GM12878 (cell line): ENCODE measurements at regions not wholly inside any gene's neighbourhood (a gene's known extent, or its start where the extent isn't known, plus 50 kb on each side); places are given as distances from the start of the nearest gene placed in this dataset.

ENCODE experiments used
- ATAC-seq: fragments of 200-7000 bp; cut with Tn5 transposase; 3 replicates; pipeline ENCODE4 v1.9.1; 2020; ENCODE audit warnings: mild to moderate bottlenecking, moderate library complexity
- BruUV-seq: library from RNA; stranded (reverse); fragments of 400-500 nt; replicated peaks from 2 replicates; lab custom pipeline; 2021; lab: Mats Ljungman, UMichigan
- CTCF ChIA-PET: fragments of 300-600 bp; sonication (Branson Sonifier 250); formaldehyde crosslinking; extraction: SDS; loops from one replicate; lab custom pipeline; 2021; ENCODE audit warnings: inconsistent platforms; lab: Yijun Ruan, JAX
- POLR2A ChIA-PET: fragments of 350-600 bp; formaldehyde crosslinking; extraction: SDS; loops from one replicate; lab custom pipeline; 2021; ENCODE audit warnings: inconsistent platforms; lab: Charles Lee
- RAD21 ChIA-PET: fragments of 300-600 bp; sonication (Branson Sonifier 250); formaldehyde crosslinking; loops from one replicate; lab custom pipeline; 2023; ENCODE audit warnings: antibody characterized with exemption; ENCODE audit not compliant: unreplicated experiment; lab: Charles Lee
- SMC1A ChIA-PET: fragments of 300-600 bp; sonication (Branson Sonifier 250); formaldehyde crosslinking; loops from one replicate; lab custom pipeline; 2023; ENCODE audit not compliant: unreplicated experiment, uncharacterized antibody; lab: Charles Lee
- DNase-seq: peaks from one replicate; pipeline ENCODE4 v3.0.0-alpha.2; 2011; ENCODE audit warnings: low read depth, low spot score
- FAIRE-seq: peaks from 3 replicates; lab custom pipeline; 2011; peaks lifted over from hg19 to GRCh38; lab: Jason Lieb, UNC
- H2AFZ ChIP-seq: 2 replicates; pipeline ENCODE4 v1.6.0; 2011; ENCODE audit warnings: low read depth, low read length, control low read depth; ENCODE audit not compliant: control insufficient read depth
- H3K27ac ChIP-seq: 2 replicates; pipeline ENCODE4 v1.5.1; 2011; ENCODE audit warnings: control low read depth; ENCODE audit not compliant: control insufficient read depth, insufficient read depth
- H3K27me3 ChIP-seq, 2 experiments: replicated peaks in 1 of 2; 2 replicates each; pipeline versions ENCODE4 v1.6.0 to v1.6.1; 2011; ENCODE audit warnings: low read length in 1 of 2; ENCODE audit not compliant: control insufficient read depth in 2 of 2, insufficient read depth in 2 of 2
- H3K36me3 ChIP-seq, 2 experiments: 2 replicates each; pipeline ENCODE4 v1.5.1; 2011; ENCODE audit warnings: low read length in 1 of 2; ENCODE audit not compliant: control insufficient read depth in 2 of 2, insufficient read depth in 2 of 2
- H3K4me1 ChIP-seq: 2 replicates; pipeline ENCODE4 v1.6.1; 2011; ENCODE audit warnings: mild to moderate bottlenecking, low read length, moderate library complexity, mixed read lengths; ENCODE audit not compliant: control insufficient read depth, insufficient read depth
- H3K4me2 ChIP-seq: 2 replicates; pipeline ENCODE4 v1.6.0; 2011; ENCODE audit warnings: control low read depth; ENCODE audit not compliant: control insufficient read depth, insufficient read depth
- H3K4me3 ChIP-seq: fragments of 200-600 bp; sonication (generic); 2 replicates; pipeline ENCODE4 v1.5.1; 2016
- H3K79me2 ChIP-seq: 2 replicates; pipeline ENCODE4 v1.6.0; 2011; ENCODE audit warnings: low read length; ENCODE audit not compliant: control insufficient read depth, insufficient read depth
- H3K9ac ChIP-seq: 2 replicates; pipeline ENCODE4 v1.8.0; 2011; ENCODE audit warnings: low read length, control low read depth, mixed read lengths; ENCODE audit not compliant: control insufficient read depth, insufficient read depth
- H3K9me3 ChIP-seq: replicated peaks from 3 replicates; pipeline ENCODE4 v1.5.1; 2011; ENCODE audit warnings: mild to moderate bottlenecking, low read length; ENCODE audit not compliant: control insufficient read depth, insufficient read depth
- H4K20me1 ChIP-seq: 2 replicates; pipeline ENCODE4 v1.6.0; 2011; ENCODE audit not compliant: control insufficient read depth, insufficient read depth
- BHLHE40 ChIP-seq, 2 experiments: fragments of 450-650 bp in 1 of 2; IDR thresholded peaks; 2 replicates each; pipeline ENCODE4 v1.6.1; 2011 to 2017; ENCODE audit warnings: low read depth in 2 of 2, borderline replicate concordance in 1 of 2, improper control_type of control experiment in 1 of 2, low read length in 1 of 2, mild to moderate bottlenecking in 1 of 2
- CBFB ChIP-seq: IDR thresholded peaks from 2 replicates; pipeline ENCODE4 v1.6.1; 2016; ENCODE audit warnings: antibody characterized with exemption, low read depth
- CUX1 ChIP-seq: IDR thresholded peaks from 2 replicates; pipeline ENCODE4 v1.6.1; 2012; ENCODE audit warnings: improper control_type of control experiment, low read depth, low read length; ENCODE audit not compliant: insufficient replicate concordance
- JUNB ChIP-seq: IDR thresholded peaks from 2 replicates; pipeline ENCODE4 v1.6.1; 2016; ENCODE audit warnings: antibody characterized with exemption, mild to moderate bottlenecking
- MYB ChIP-seq: fragments of 150-350 bp; IDR thresholded peaks from 2 replicates; pipeline ENCODE4 v1.6.1; 2014; ENCODE audit warnings: mild to moderate bottlenecking, low read depth, low read length, borderline replicate concordance
- SMARCA5 ChIP-seq: fragments of 450-650 bp; IDR thresholded peaks from 2 replicates; pipeline ENCODE4 v1.6.1; 2017; ENCODE audit warnings: mild to moderate bottlenecking
- USF1 ChIP-seq: IDR thresholded peaks from 2 replicates; pipeline ENCODE4 v1.6.1; 2011; ENCODE audit warnings: borderline replicate concordance, low read depth, mild to moderate bottlenecking, moderate library complexity, mixed read lengths, low read length; ENCODE audit not compliant: insufficient read depth; ENCODE audit errors: extremely low read length
- ZSCAN29 ChIP-seq: fragments of 450-650 bp; IDR thresholded peaks from 2 replicates; pipeline ENCODE4 v1.6.1; 2017; ENCODE audit warnings: mild to moderate bottlenecking, moderate library complexity
- WGBS: methylation state at CpG from one replicate; pipeline ENCODE4 v1.1.6; 2016; ENCODE audit warnings: low lambda C conversion rate; ENCODE audit not compliant: insufficient replicate concordance, insufficient coverage; ENCODE audit errors: missing lambda C conversion rate; 5-methylcytosine and 5-hydroxymethylcytosine counted together
- in situ Hi-C: fragments of 300-500 bp; cut with MboI; formaldehyde crosslinking; loops from 9 replicates; pipeline ENCODE4 v1.14.3; 2018; ENCODE audit warnings: mixed read lengths
- intact Hi-C: fragments of 100-400 bp; cut with micrococcal nuclease; formaldehyde crosslinking; loops from one replicate; pipeline ENCODE4 v1.14.2; 2022; ENCODE audit not compliant: unreplicated experiment

- WGBS = 32% methylated on average over 3 of the region's 3 CpGs
- FAIRE-seq = no peak
These were observed 73.0 kb upstream of the PAX6 start for GRCh38 chr11:31884080-31884479.

GRCh38 chr11:31883435-31883834 lies 72.3 kb upstream of the PAX6 start:
- BruUV-seq = no TSS peak
- ChIA-PET SMC1A (no interaction called here), RAD21 (no interaction called here), POLR2A (no interaction called here), CTCF (no interaction called here)
- Histone ChIP-seq H3K4me2 (no peak overlapping the region), H3K9me3 (no peaks in the 10 kb centered on the region), H3K27ac (no peak overlapping the region), H2AFZ (no peak overlapping the region), H3K4me3 (no peak overlapping the region), H3K79me2 (no peaks in the 10 kb centered on the region), H3K4me1 (no peaks in the 10 kb centered on the region), H3K9ac (no peak overlapping the region), H3K27me3 (peaks cover 0 to 4% of the 10 kb centered on the region in 2 experiments; a peak in 3 of 4 replicates), H4K20me1 (no peaks in the 10 kb centered on the region), H3K36me3 (no peaks in the 10 kb centered on the region)
- intact Hi-C loops (loop anchor here (10.0 kb wide), 1 partner anchor 291 kb away; no protein-coding TSS in a partner anchor), in situ Hi-C loops (no loop called here)
- no peak for DNase-seq
- WGBS = 46% methylated on average over 3 of the region's 3 CpGs
- ATAC-seq = no peak
- FAIRE-seq = no peak
- TF ChIP-seq JUNB (no peak), USF1 (no peak), ZSCAN29 (no peak), MYB (no peak), SMARCA5 (no peak), CBFB (no peak), CUX1 (no peak)

More at GRCh38 chr11:31884080-31884479, 73.0 kb upstream of the PAX6 start:
- Histone ChIP-seq H3K36me3 (no peaks in the 10 kb centered on the region), H4K20me1 (no peaks in the 10 kb centered on the region), H3K9ac (no peak overlapping the region), H3K27ac (no peak overlapping the region), H3K27me3 (peaks cover 0 to 4% of the 10 kb centered on the region in 2 experiments; a peak in 3 of 4 replicates), H2AFZ (no peak overlapping the region), H3K4me2 (no peak overlapping the region), H3K79me2 (no peaks in the 10 kb centered on the region), H3K9me3 (no peaks in the 10 kb centered on the region), H3K4me3 (no peak overlapping the region), H3K4me1 (no peaks in the 10 kb centered on the region)
- ChIA-PET POLR2A (no interaction called here), SMC1A (no interaction called here), RAD21 (no interaction called here), CTCF (no interaction called here)
- DNase-seq = no peak
- intact Hi-C loops (loop anchor here (10.0 kb wide), 1 partner anchor 291 kb away; no protein-coding TSS in a partner anchor), in situ Hi-C loops (no loop called here)
- no TSS peak for BruUV-seq
- peak; percentile 43; the same call in 1 of the 3 replicates for ATAC-seq
- TF ChIP-seq ZSCAN29 = no peak
- TF ChIP-seq BHLHE40 (IDR thresholded peaks at IDR 0.05; ENCODE audit: borderline replicate concordance in 1 of 2, low read depth in 2 of 2, low read length in 1 of 2) = peak; percentile 79 to 81; a peak in 3 of 4 replicates
